ENCODE measurements at regions not wholly inside any gene's neighbourhood (a gene's known extent, or its start where the extent isn't known, plus 50 kb on each side); places are given as distances from the start of the nearest gene placed in this dataset.

- TF ChIP-seq CTCF (IDR thresholded peaks at IDR 0.05; ENCODE audit: borderline replicate concordance, extremely low read depth, insufficient read depth) = no peak
- Histone ChIP-seq H3K27me3 (ENCODE audit: control insufficient read depth, insufficient read depth, low read length) (no peaks in the 10 kb centered on the region), H3K9ac (ENCODE audit: low read length in 3 of 3) (no peak overlapping the region), H3K4me3 (ENCODE audit: low read length in 3 of 3) (no peak overlapping the region), H3K36me3 (ENCODE audit: control insufficient read depth in 2 of 3, insufficient read depth in 3 of 3, low read length in 3 of 3) (no peaks in the 10 kb centered on the region), H3K27ac (ENCODE audit: low read depth in 2 of 2, low read length in 2 of 2) (no peak overlapping the region), H3K9me3 (ENCODE audit: control insufficient read depth in 2 of 3, insufficient read depth in 1 of 3, low read length in 3 of 3) (no peaks in the 10 kb centered on the region), H3K4me1 (ENCODE audit: control insufficient read depth in 2 of 3, insufficient read depth in 2 of 3, low read depth in 1 of 3, low read length in 3 of 3) (no peaks in the 10 kb centered on the region)
- FAIRE-seq = no peak
- intact Hi-C loops (cut with DNase I) = no loop called here
- DNase-seq = no peak
Observed at GRCh38 chr14:101616202-101616601, 54.9 kb downstream of the DIO3 start.

- H3K36me3 ChIP-seq (ENCODE audit: control insufficient read depth in 2 of 3, insufficient read depth in 3 of 3, low read length in 3 of 3) = no peaks in the 10 kb centered on the region
- TF ChIP-seq CTCF (IDR thresholded peaks at IDR 0.05; ENCODE audit: borderline replicate concordance, extremely low read depth, insufficient read depth) = no peak
- H3K9me3 ChIP-seq (ENCODE audit: control insufficient read depth in 2 of 3, insufficient read depth in 1 of 3, low read length in 3 of 3) = no peaks in the 10 kb centered on the region
- no peak for DNase-seq
- no peak for FAIRE-seq
- H3K9ac ChIP-seq (ENCODE audit: low read length in 3 of 3) = no peak overlapping the region
- H3K27ac ChIP-seq (ENCODE audit: low read depth in 2 of 2, low read length in 2 of 2) = no peak overlapping the region
- H3K4me1 ChIP-seq (ENCODE audit: control insufficient read depth in 2 of 3, insufficient read depth in 2 of 3, low read depth in 1 of 3, low read length in 3 of 3) = no peaks in the 10 kb centered on the region
- H3K27me3 ChIP-seq (ENCODE audit: control insufficient read depth, insufficient read depth, low read length) = no peaks in the 10 kb centered on the region
- H3K4me3 ChIP-seq (ENCODE audit: low read length in 3 of 3) = no peak overlapping the region
- intact Hi-C loops (cut with DNase I) = no loop called here
Observed at GRCh38 chr14:101619484-101619883, 58.2 kb downstream of the DIO3 start.

- no peak for TF ChIP-seq CTCF (IDR thresholded peaks at IDR 0.05; ENCODE audit: borderline replicate concordance, extremely low read depth, insufficient read depth)
- H3K36me3 ChIP-seq (ENCODE audit: control insufficient read depth in 2 of 3, insufficient read depth in 3 of 3, low read length in 3 of 3) = no peaks in the 10 kb centered on the region
- DNase-seq (no peak), FAIRE-seq (no peak)
- no peaks in the 10 kb centered on the region for H3K4me1 ChIP-seq (ENCODE audit: control insufficient read depth in 2 of 3, insufficient read depth in 2 of 3, low read depth in 1 of 3, low read length in 3 of 3)
- no peak overlapping the region for H3K4me3 ChIP-seq (ENCODE audit: low read length in 3 of 3)
- H3K27ac ChIP-seq (ENCODE audit: low read depth in 2 of 2, low read length in 2 of 2) = no peak overlapping the region
- no peaks in the 10 kb centered on the region for H3K9me3 ChIP-seq (ENCODE audit: control insufficient read depth in 2 of 3, insufficient read depth in 1 of 3, low read length in 3 of 3)
- no peaks in the 10 kb centered on the region for H3K27me3 ChIP-seq (ENCODE audit: control insufficient read depth, insufficient read depth, low read length)
- H3K9ac ChIP-seq (ENCODE audit: low read length in 3 of 3) = no peak overlapping the region
- intact Hi-C loops (cut with DNase I) = loop anchor here (10.0 kb wide), 1 partner anchor 1235 kb away; no protein-coding TSS in a partner anchor
Observed at GRCh38 chr14:101620031-101620788, 58.9 kb downstream of the DIO3 start.

Data from kidney (tissue), 13 donors.